Right atrium auricular region (tissue), 2 donors: ENCODE measurements at regions not wholly inside any gene's neighbourhood (a gene's known extent, or its start where the extent isn't known, plus 50 kb on each side); places are given as distances from the start of the nearest gene placed in this dataset.

ENCODE experiments used
- DNase-seq: peaks from one replicate; pipeline ENCODE4 v3.0.0-alpha.2; 2019; ENCODE audit warnings: low spot score
- H3K27ac ChIP-seq, 2 donors: fragments of 200-600 bp; sonication (generic); 1 replicate in 1 of 2; 2 replicates in 1 of 2; pipeline ENCODE4 v1.5.1; 2016 to 2019
- H3K27me3 ChIP-seq, 2 donors: fragments of 200-600 bp; sonication (generic); one replicate each; pipeline versions ENCODE4 v1.5.1 to v1.6.0; 2017 to 2019
- H3K36me3 ChIP-seq: fragments of 200-600 bp; sonication (generic); one replicate; pipeline ENCODE4 v1.5.1; 2016
- H3K4me1 ChIP-seq, 2 donors: fragments of 200-600 bp; sonication (generic); one replicate each; pipeline versions ENCODE4 v1.5.1 to v1.6.0; 2017 to 2019
- H3K4me3 ChIP-seq, 2 donors: fragments of 200-600 bp; sonication (generic); 1 replicate in 1 of 2; 2 replicates in 1 of 2; pipeline ENCODE4 v1.5.1; 2017 to 2019; ENCODE audit warnings: mild to moderate bottlenecking in 1 of 2, moderate library complexity in 1 of 2
- H3K9me3 ChIP-seq, 2 donors: fragments of 200-600 bp; sonication (generic); one replicate each; pipeline ENCODE4 v1.5.1; 2019
- TF ChIP-seq, protein P1 (sequence below), 2 donors: fragments of 200-600 bp; sonication (generic); IDR thresholded peaks; one replicate each; pipeline ENCODE4 v1.5.1; 2019; ENCODE audit warnings: antibody characterized with exemption in 2 of 2

DNA sequence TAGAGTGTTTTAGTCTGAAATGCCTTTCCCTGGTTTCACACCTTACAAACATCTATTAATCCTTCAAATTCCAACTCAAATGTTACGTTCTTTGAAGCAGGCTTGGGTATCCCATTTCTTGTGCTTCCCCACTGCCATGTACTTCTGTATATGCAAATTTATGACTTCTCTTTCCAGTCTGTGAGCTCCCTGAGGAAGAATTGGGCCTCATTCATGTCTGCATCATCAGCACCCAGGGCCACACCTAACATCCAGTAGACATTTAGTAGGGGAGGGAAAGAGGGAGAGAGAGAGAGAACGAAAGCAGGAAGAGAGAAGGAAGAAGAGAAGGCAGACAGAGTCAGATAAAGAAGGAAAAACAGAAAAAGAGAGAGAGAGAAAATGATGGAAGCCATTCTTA lies 53.3 kb upstream of the KY start:
- H3K36me3 ChIP-seq, result no peaks in the 10 kb centered on the region
- peaks cover 0 to 4% of the 10 kb centered on the region in 2 donors for H3K4me1 ChIP-seq
- H3K27ac ChIP-seq, result no peak overlapping the region
- no peak overlapping the region for H3K4me3 ChIP-seq
- TF ChIP-seq, protein P1, sequence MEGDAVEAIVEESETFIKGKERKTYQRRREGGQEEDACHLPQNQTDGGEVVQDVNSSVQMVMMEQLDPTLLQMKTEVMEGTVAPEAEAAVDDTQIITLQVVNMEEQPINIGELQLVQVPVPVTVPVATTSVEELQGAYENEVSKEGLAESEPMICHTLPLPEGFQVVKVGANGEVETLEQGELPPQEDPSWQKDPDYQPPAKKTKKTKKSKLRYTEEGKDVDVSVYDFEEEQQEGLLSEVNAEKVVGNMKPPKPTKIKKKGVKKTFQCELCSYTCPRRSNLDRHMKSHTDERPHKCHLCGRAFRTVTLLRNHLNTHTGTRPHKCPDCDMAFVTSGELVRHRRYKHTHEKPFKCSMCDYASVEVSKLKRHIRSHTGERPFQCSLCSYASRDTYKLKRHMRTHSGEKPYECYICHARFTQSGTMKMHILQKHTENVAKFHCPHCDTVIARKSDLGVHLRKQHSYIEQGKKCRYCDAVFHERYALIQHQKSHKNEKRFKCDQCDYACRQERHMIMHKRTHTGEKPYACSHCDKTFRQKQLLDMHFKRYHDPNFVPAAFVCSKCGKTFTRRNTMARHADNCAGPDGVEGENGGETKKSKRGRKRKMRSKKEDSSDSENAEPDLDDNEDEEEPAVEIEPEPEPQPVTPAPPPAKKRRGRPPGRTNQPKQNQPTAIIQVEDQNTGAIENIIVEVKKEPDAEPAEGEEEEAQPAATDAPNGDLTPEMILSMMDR (IDR thresholded peaks at IDR 0.05), result no peak
- no peaks in the 10 kb centered on the region for H3K9me3 ChIP-seq
- no peaks in the 10 kb centered on the region for H3K27me3 ChIP-seq
- peak; percentile 7 for DNase-seq

- H3K4me1 ChIP-seq, result peaks cover 0 to under 1% of the 10 kb centered on the region in 2 donors
- no peaks in the 10 kb centered on the region for H3K27me3 ChIP-seq
- H3K9me3 ChIP-seq, result no peaks in the 10 kb centered on the region
- TF ChIP-seq, protein P1 (IDR thresholded peaks at IDR 0.05), result no peak
- no peak overlapping the region for H3K27ac ChIP-seq
- DNase-seq, result peak; percentile 44
- no peak overlapping the region for H3K4me3 ChIP-seq
- H3K36me3 ChIP-seq, result no peaks in the 10 kb centered on the region
These were observed 53.7 kb upstream of the KY start for GRCh38 chr3:134704556-134704955.

- H3K27ac ChIP-seq, result no peak overlapping the region
- H3K4me1 ChIP-seq, result no peaks in the 10 kb centered on the region
- peak; percentile 32 for DNase-seq
- H3K27me3 ChIP-seq, result no peaks in the 10 kb centered on the region
- TF ChIP-seq, protein P1 (IDR thresholded peaks at IDR 0.05), result no peak
- no peaks in the 10 kb centered on the region for H3K9me3 ChIP-seq
- H3K36me3 ChIP-seq, result no peaks in the 10 kb centered on the region
- H3K4me3 ChIP-seq, result no peak overlapping the region
These were observed 57.2 kb upstream of the KY start for GRCh38 chr3:134707908-134708597.

DNA sequence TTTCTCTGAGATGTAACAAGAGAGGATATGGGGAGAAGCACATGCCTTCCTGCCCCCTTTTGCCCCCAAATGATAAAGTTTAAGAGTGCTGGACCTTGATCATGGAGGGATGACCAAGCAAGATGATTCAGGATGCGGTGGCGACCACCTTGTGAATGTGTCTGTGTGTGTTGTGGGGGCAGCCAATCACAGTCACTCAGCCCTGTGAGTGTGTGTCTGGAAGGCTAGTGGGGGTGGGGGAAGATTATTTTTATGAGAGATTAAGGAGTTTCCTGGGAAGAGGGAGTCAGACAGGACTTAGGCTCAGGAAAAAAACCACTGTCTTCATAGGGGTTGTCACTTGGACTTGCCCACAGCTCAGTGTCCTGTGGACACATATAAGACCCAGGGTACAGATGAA lies 57.8 kb upstream of the KY start:
- H3K4me3 ChIP-seq, result no peak overlapping the region
- H3K36me3 ChIP-seq, result no peaks in the 10 kb centered on the region
- H3K4me1 ChIP-seq, result no peaks in the 10 kb centered on the region
- no peaks in the 10 kb centered on the region for H3K9me3 ChIP-seq
- no peaks in the 10 kb centered on the region for H3K27me3 ChIP-seq
- H3K27ac ChIP-seq, result no peak overlapping the region
- TF ChIP-seq, protein P1 (IDR thresholded peaks at IDR 0.05), result no peak
- peak; percentile 13 for DNase-seq

DNA sequence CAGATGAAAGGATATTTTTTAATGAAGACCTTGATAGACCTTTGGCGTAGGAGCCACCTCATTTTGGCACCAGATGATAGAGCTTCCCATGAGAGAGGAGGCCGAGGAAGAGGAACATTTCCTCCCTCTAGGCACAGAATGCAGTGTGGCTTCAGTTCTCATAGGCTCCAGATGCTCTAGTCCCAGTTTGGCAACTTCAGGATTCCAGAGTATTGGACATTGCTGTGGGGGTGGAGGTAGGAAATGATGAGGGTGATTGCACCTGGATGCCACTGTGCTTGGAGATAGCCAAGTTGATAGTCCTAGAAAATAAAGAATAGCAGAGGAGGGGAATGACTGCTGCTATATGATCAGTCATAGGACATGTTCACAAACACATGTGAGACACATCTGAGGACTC lies 58.3 kb upstream of the KY start:
- Histone ChIP-seq H3K36me3 (no peaks in the 10 kb centered on the region), H3K4me3 (no peak overlapping the region), H3K27me3 (no peaks in the 10 kb centered on the region), H3K4me1 (no peaks in the 10 kb centered on the region), H3K9me3 (no peaks in the 10 kb centered on the region), H3K27ac (no peak overlapping the region)
- TF ChIP-seq, protein P1 (IDR thresholded peaks at IDR 0.05), result no peak
- no peak for DNase-seq
